ENCODE measurements at regions not wholly inside any gene's neighbourhood (a gene's known extent, or its start where the extent isn't known, plus 50 kb on each side); places are given as distances from the start of the nearest gene placed in this dataset.

DNA sequence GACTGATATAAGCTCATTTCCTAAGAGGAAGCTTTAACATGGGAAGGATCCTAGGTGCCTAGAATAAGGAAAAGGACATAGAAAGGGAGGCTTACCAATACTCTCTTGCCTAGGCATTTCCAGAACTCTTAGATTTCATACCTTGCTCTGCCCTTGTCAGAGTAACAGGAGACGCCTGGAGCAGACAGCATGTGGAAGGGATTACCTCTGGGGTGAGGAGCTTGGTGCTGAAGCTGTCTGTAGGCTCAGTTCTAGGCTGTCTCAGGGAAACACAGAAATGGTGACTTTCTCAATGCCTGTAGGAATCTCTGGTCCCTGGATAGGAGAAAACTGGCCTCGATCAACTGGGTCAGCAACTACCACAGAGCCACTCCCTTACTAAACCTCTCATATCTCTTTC is 150.0 kb downstream of the SLC4A3 start:
- ATAC-seq (no peak), FAIRE-seq (no peak), DNase-seq (no peak)
- Histone ChIP-seq H3K27me3 (peaks cover 0 to 6% (median 0%) of the 10 kb centered on the region in 4 donors), H3K36me3 (no peaks in the 10 kb centered on the region), H3K27ac (no peak overlapping the region), H3K9me3 (no peaks in the 10 kb centered on the region), H3K4me3 (no peak overlapping the region), H3K4me1 (no peaks in the 10 kb centered on the region)
- intact Hi-C loops (cut with DNase I): no loop called here
- TF ChIP-seq, protein P1, sequence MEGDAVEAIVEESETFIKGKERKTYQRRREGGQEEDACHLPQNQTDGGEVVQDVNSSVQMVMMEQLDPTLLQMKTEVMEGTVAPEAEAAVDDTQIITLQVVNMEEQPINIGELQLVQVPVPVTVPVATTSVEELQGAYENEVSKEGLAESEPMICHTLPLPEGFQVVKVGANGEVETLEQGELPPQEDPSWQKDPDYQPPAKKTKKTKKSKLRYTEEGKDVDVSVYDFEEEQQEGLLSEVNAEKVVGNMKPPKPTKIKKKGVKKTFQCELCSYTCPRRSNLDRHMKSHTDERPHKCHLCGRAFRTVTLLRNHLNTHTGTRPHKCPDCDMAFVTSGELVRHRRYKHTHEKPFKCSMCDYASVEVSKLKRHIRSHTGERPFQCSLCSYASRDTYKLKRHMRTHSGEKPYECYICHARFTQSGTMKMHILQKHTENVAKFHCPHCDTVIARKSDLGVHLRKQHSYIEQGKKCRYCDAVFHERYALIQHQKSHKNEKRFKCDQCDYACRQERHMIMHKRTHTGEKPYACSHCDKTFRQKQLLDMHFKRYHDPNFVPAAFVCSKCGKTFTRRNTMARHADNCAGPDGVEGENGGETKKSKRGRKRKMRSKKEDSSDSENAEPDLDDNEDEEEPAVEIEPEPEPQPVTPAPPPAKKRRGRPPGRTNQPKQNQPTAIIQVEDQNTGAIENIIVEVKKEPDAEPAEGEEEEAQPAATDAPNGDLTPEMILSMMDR (IDR thresholded peaks at IDR 0.05): no peak
- 82 to 96% methylated on average over 2 of the region's 2 CpGs for WGBS, 2 donors

DNA sequence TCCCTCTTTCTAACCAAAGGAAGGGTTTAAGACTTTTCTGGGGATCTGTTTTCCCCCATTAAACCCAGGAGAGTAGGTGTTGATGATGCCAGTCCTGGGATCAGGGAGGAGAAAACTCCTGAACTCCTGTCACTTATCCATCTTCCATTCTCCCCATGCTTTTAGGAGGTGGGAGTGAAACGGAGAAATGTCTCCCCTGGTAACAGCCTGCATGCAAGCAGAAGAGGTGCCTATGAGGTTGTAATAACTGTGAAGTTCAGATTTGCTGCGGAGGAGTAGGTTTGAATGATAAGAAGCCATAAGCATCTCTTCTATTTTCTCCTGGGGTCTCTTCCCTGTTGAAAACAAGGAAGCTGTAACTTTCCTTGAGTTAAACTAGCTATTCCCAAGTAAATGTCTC is 150.8 kb downstream of the SLC4A3 start:
- FAIRE-seq (no peak), DNase-seq (no peak), ATAC-seq (no peak)
- Histone ChIP-seq H3K27me3 (peaks cover 0 to 6% (median 0%) of the 10 kb centered on the region in 4 donors), H3K4me1 (no peaks in the 10 kb centered on the region), H3K36me3 (no peaks in the 10 kb centered on the region), H3K9me3 (no peaks in the 10 kb centered on the region), H3K4me3 (no peak overlapping the region), H3K27ac (no peak overlapping the region)
- TF ChIP-seq, protein P1 (IDR thresholded peaks at IDR 0.05): no peak
- intact Hi-C loops (cut with DNase I): no loop called here
- 71 to 88% methylated on average over 2 of the region's 2 CpGs for WGBS, 2 donors

DNA sequence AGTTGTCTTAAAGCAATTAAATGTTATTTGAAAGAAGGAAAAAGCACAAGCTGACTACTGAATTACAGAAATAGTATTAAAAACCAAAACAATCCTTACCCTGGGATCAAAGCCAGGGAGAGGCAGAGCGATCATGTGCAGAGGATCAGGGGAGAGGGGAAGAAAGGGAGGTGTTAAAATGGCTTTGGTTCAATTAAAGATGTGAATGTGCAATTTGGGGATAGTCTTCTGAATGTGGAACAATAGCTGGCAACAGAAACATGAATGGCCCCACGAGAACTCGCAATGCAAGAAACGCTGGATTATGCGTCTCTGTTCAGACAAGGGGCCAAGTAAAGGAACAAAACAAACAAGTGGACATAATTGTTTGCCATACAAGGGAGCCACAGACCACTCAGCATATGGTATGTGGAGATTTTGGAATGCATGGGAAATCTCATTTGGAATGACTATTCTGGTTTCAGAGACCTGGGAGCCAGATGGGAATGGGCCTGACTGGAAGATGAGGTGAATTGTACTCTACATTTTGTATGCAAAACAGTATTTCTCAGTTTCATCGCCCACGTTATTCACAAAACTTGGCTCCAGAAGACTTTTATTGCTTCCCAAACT is 155.4 kb downstream of the SLC4A3 start:
- H3K4me1 ChIP-seq: no peaks in the 10 kb centered on the region
- 75 to 84% methylated on average over 7 of the region's 7 CpGs for WGBS, 2 donors
- DNase-seq: no peak

DNA sequence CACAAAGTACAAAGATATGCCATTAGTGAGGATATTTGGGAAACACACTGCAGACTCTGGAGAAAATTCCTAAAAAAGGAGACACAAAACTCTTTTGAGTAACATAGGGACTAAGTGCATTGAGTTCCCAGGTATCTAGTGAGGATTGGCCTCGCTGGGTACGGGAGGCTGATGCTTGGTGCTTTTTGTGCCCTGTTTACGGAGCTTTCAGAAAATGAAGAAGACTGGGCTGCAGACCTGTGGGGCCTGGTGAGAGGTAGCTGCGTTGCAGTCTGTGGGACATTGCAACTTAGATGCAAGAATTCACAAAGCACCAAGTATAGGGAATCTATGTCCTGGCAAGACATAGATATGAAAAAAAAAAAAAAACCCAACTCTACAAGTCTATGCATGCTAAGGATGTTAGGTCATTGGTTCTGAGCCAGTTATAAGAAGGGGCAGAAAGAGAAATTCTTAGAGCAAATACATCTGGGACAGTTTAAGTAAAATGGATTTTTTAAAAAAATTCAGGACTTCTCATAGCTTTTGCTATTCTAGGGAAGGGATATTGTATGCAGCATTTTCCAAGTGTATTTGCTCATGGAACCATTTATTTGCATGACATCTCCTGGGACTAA is 156.0 kb downstream of the SLC4A3 start:
- H3K4me3 ChIP-seq: no peak overlapping the region
- no peak for DNase-seq
- intact Hi-C loops (cut with DNase I): no loop called here
- no peaks in the 10 kb centered on the region for H3K36me3 ChIP-seq
- TF ChIP-seq, protein P1 (IDR thresholded peaks at IDR 0.05): no peak
- no peaks in the 10 kb centered on the region for H3K9me3 ChIP-seq
- FAIRE-seq: no peak
- ATAC-seq: no peak
- WGBS, 2 donors: 81 to 83% methylated on average over 4 of the region's 4 CpGs
- H3K4me1 ChIP-seq: no peaks in the 10 kb centered on the region
- no peak overlapping the region for H3K27ac ChIP-seq
- H3K27me3 ChIP-seq: peaks cover 0 to 6% (median 0%) of the 10 kb centered on the region in 4 donors

More for the DNA sequence above, 155.4 kb downstream of the SLC4A3 start:
- ATAC-seq: no peak
- H3K36me3 ChIP-seq: no peaks in the 10 kb centered on the region
- H3K9me3 ChIP-seq: no peaks in the 10 kb centered on the region
- intact Hi-C loops (cut with DNase I): no loop called here
- TF ChIP-seq, protein P1 (IDR thresholded peaks at IDR 0.05): no peak
- no peak overlapping the region for H3K27ac ChIP-seq
- H3K4me3 ChIP-seq: no peak overlapping the region
- peaks cover 0 to 6% (median 0%) of the 10 kb centered on the region in 4 donors for H3K27me3 ChIP-seq
- FAIRE-seq: no peak

DNA sequence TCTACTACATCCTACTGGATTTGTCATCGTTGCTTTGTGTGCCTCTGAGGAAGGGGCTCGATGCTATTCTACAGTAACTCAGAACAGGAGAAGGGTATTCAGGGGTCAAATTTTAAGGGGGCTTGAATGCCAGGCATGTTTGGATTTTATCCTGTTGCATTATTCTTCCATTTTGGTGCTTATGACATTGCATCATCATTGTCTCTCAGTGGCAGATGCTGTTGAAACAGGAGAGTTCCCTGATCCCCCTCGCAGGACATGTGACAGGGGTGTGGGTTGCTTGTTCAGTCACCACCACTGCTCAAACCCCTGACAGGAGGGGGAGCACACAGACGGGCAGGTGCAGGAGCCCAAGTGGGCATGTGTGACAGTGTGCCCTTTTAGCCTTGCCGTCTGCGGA is 156.7 kb downstream of the SLC4A3 start:
- no peak for FAIRE-seq
- no peak for DNase-seq
- Histone ChIP-seq H3K4me3 (no peak overlapping the region), H3K9me3 (no peaks in the 10 kb centered on the region), H3K27me3 (peaks cover 0 to 3% (median 0%) of the 10 kb centered on the region in 4 donors), H3K27ac (no peak overlapping the region), H3K36me3 (no peaks in the 10 kb centered on the region), H3K4me1 (no peaks in the 10 kb centered on the region)
- WGBS, 2 donors: 63 to 75% methylated on average over 6 of the region's 6 CpGs
- intact Hi-C loops (cut with DNase I): no loop called here
- ATAC-seq: no peak
- TF ChIP-seq, protein P1 (IDR thresholded peaks at IDR 0.05): no peak

Data from pancreas (tissue), 10 donors.